Muscle of leg (tissue), 3 donors: ENCODE measurements at regions not wholly inside any gene's neighbourhood (a gene's known extent, or its start where the extent isn't known, plus 50 kb on each side); places are given as distances from the start of the nearest gene placed in this dataset.

Experiments
- DNase-seq: peaks from one replicate; pipeline ENCODE4 v3.0.0; 2013
- H3K27ac ChIP-seq: one replicate; pipeline ENCODE4 v1.5.1; 2013; ENCODE audit warnings: mild to moderate bottlenecking, low read length, control low read depth
- H3K27me3 ChIP-seq: one replicate; pipeline ENCODE4 v1.6.1; 2013; ENCODE audit warnings: low read length; ENCODE audit not compliant: control insufficient read depth, insufficient read depth
- H3K36me3 ChIP-seq: one replicate; pipeline ENCODE4 v1.6.1; 2013; ENCODE audit warnings: low read length; ENCODE audit not compliant: control insufficient read depth, insufficient read depth
- H3K4me1 ChIP-seq: one replicate; pipeline ENCODE4 v1.6.1; 2013; ENCODE audit warnings: low read length; ENCODE audit not compliant: control insufficient read depth, insufficient read depth
- H3K4me3 ChIP-seq: one replicate; pipeline ENCODE4 v1.5.1; 2013; ENCODE audit warnings: low read length, control low read depth
- H3K9me3 ChIP-seq: replicated peaks from 2 replicates; pipeline ENCODE4 v1.6.1; 2013; ENCODE audit warnings: low read depth, low read length; ENCODE audit not compliant: control insufficient read depth
- WGBS: methylation state at CpG from one replicate; pipeline ENCODE4 v1.1.5; 2013; ENCODE audit warnings: missing lambda C conversion rate; ENCODE audit not compliant: insufficient coverage; 5-methylcytosine and 5-hydroxymethylcytosine counted together

DNA sequence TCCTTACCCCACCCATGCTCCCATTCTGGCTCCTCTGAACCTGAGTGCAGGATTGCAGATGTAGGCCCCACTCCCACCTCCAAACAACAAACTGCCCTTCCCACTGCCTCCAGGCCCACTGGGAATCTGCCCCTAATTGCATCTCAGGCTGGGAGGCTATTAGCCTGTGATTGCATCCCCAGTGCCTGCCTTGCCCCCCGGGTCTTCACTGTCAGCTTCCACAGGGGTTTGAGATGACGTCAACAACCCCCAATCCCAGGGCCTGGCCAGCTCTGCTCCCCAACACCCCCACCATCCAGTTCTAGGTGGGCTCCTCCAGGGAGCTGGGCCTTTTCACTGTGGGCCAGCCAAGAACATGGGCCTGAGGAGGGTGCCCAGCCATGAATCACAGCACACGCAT, 91.5 kb downstream of the PCDH1 start:
- Histone ChIP-seq H3K27ac (no peak overlapping the region), H3K9me3 (no peaks in the 10 kb centered on the region), H3K4me3 (no peak overlapping the region), H3K4me1 (peaks cover 8% of the 10 kb centered on the region), H3K27me3 (peaks cover 4% of the 10 kb centered on the region), H3K36me3 (no peaks in the 10 kb centered on the region)
- no peak for DNase-seq
- WGBS: 35% methylated on average over 2 of the region's 3 CpGs

DNA sequence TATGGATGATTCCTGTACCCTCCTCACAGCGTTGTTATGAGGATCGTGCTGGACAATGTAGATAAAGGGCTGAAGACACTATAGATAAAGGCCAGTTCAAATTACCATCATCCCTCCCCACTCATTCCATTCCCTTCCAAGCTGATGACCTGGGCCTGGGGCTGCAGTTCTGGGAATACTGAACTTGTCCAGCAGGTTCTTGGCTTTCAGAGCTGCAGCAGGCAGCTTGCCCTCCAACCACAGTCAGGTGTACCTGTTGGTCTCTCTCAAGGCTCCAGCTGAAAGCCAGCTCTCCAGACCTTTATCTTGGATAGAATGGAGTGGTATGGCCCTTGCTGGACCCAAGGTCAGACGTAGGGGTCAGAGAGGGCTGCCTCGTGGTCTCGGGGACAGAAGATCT, 92.5 kb downstream of the PCDH1 start:
- no peak overlapping the region for H3K4me3 ChIP-seq
- peaks cover 5% of the 10 kb centered on the region for H3K27me3 ChIP-seq
- WGBS: 100% methylated on average over 1 of the region's 5 CpGs
- no peak for DNase-seq
- H3K36me3 ChIP-seq: no peaks in the 10 kb centered on the region
- H3K27ac ChIP-seq: no peak overlapping the region
- no peaks in the 10 kb centered on the region for H3K9me3 ChIP-seq
- peaks cover 12% of the 10 kb centered on the region for H3K4me1 ChIP-seq

- H3K36me3 ChIP-seq: no peaks in the 10 kb centered on the region
- H3K27ac ChIP-seq: no peak overlapping the region
- no CpG with 5 or more reads among the region's 4 CpGs for WGBS
- no peak for DNase-seq
- no peaks in the 10 kb centered on the region for H3K9me3 ChIP-seq
- H3K4me1 ChIP-seq: peaks cover 16% of the 10 kb centered on the region
- peaks cover 5% of the 10 kb centered on the region for H3K27me3 ChIP-seq
- no peak overlapping the region for H3K4me3 ChIP-seq
Measured at GRCh38 chr5:141785135-141785534, 93.1 kb downstream of the PCDH1 start.

DNA sequence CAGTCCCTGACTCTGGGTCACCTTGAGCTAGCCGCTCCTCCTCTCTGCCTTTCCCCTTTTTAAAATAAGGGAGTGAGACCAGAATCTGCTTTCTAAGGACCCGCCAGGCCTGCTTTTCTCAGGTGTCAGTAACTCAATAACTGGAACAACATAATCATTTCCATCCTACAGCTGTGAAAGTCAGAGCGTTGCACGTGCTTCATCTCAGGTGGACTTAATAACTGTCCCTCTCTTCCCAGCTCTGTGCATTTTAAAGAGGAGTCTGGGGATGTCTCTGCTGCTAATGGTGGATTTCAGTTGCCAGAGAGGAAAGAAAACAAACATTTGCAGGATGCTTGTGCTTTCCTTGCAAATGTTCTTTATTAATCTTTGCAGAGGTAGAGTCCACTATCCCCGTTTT, 93.7 kb downstream of the PCDH1 start:
- H3K36me3 ChIP-seq: no peaks in the 10 kb centered on the region
- H3K27ac ChIP-seq: no peak overlapping the region
- peaks cover 21% of the 10 kb centered on the region for H3K4me1 ChIP-seq
- 50% methylated on average over 3 of the region's 5 CpGs for WGBS
- no peaks in the 10 kb centered on the region for H3K9me3 ChIP-seq
- no peak overlapping the region for H3K4me3 ChIP-seq
- DNase-seq: peak; percentile 36
- peaks cover 3% of the 10 kb centered on the region for H3K27me3 ChIP-seq

DNA sequence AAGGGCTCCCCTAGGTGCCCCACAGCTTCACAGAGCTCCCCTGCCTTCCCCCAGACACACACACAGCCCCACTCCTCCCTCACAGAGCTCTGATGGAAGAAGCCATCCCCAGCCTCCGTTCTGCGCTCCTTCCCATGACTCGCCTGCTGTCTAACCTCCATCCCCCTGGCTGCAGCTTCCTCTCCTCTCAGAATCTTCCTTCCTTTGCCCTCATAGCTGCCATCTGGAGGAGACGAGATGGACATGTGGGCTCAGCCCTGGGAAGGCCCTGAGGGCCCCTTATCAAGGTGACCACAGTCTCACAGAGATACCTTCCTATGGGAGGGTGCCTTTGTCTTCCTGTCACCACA, 94.3 kb downstream of the PCDH1 start:
- DNase-seq: no peak
- H3K36me3 ChIP-seq: no peaks in the 10 kb centered on the region
- H3K27ac ChIP-seq: no peak overlapping the region
- H3K9me3 ChIP-seq: no peaks in the 10 kb centered on the region
- no peak overlapping the region for H3K4me3 ChIP-seq
- WGBS: 60% methylated on average over 1 of the region's 4 CpGs
- H3K4me1 ChIP-seq: peaks cover 25% of the 10 kb centered on the region
- H3K27me3 ChIP-seq: peaks cover 3% of the 10 kb centered on the region

- WGBS: 72% methylated on average over 17 of the region's 17 CpGs
- H3K27ac ChIP-seq: no peak overlapping the region
- no peak for DNase-seq
Measured at GRCh38 chr5:141783005-141783946, 94.9 kb downstream of the PCDH1 start.

DNA sequence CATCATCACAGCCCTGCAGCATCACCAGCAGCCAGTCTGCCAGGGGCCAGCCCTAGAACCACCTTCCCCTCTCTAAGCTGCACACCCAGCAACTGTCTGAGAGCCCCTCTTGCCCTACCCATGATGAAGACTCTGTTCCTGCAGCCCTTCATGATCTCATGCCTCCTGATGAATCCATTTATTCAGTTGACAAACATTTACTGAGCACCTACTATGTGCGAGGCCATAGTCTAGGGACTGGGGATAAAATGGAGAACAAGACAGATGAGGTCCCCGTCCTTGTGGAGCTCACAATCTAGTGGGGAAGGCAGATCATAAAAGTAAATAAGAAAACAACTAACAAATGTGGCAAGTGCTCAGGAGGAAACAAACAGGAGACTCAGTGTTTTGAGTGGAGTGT, 96.3 kb downstream of the PCDH1 start:
- no peaks in the 10 kb centered on the region for H3K9me3 ChIP-seq
- H3K27ac ChIP-seq: no peak overlapping the region
- peaks cover 3% of the 10 kb centered on the region for H3K27me3 ChIP-seq
- H3K36me3 ChIP-seq: no peaks in the 10 kb centered on the region
- H3K4me3 ChIP-seq: no peak overlapping the region
- WGBS: 80% methylated on average over 2 of the region's 2 CpGs
- H3K4me1 ChIP-seq: peaks cover 21% of the 10 kb centered on the region
- DNase-seq: no peak

More at GRCh38 chr5:141783005-141783946, 94.9 kb downstream of the PCDH1 start:
- Histone ChIP-seq H3K27me3 (peaks cover 3% of the 10 kb centered on the region), H3K4me3 (no peak overlapping the region), H3K9me3 (no peaks in the 10 kb centered on the region), H3K36me3 (no peaks in the 10 kb centered on the region), H3K4me1 (peaks cover 24% of the 10 kb centered on the region)

DNA sequence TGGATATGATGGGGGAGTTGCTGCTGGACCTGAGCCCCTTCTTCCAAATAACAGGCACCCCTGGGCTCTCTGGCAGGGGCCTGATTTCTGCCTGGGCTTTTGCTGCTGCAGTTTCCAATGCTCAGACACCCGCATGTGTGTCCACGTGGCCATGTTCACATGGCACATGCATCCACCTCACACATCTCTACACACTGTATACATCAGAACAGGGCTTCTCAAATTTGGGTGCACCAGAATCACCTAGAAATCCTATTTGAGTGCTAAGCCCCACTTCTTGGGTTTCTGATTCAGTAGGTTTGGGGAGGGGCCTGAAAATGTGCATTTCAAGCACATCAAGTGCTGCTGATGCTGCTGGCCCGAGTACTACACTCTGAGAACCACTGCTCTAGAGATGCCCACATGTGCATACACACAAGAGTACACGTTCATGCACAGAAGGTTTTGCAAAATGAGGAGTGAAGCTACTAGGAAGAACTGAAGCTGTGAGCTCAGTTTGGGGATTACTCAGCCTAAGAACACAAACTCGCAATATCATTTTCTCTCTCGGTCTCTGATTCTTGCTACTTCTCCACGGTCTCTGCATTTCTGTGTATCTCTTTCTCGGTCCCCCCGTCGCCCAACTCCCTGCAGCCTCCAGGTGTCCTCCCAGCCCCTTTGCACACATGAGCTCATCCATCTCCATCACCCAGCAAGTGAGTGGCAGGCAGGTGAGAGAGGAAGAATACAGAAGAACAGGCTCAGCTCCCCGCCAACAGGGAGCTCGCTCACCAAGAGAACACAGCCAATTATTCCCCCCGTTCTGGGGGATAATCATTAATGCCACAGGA, 97.0 kb downstream of the PCDH1 start:
- H3K36me3 ChIP-seq: no peaks in the 10 kb centered on the region

GRCh38 chr5:141780240-141780951, 97.8 kb downstream of the PCDH1 start:
- no peak overlapping the region for H3K4me3 ChIP-seq
- no peak overlapping the region for H3K27ac ChIP-seq
- H3K4me1 ChIP-seq: peaks cover 21% of the 10 kb centered on the region
- H3K27me3 ChIP-seq: peaks cover 3% of the 10 kb centered on the region
- no peak for DNase-seq
- no peaks in the 10 kb centered on the region for H3K9me3 ChIP-seq
- H3K36me3 ChIP-seq: no peaks in the 10 kb centered on the region
- 50% methylated on average over 7 of the region's 10 CpGs for WGBS

More for the DNA sequence above, 97.0 kb downstream of the PCDH1 start:
- Histone ChIP-seq H3K27me3 (peaks cover 3% of the 10 kb centered on the region), H3K27ac (no peak overlapping the region), H3K9me3 (no peaks in the 10 kb centered on the region), H3K4me3 (no peak overlapping the region), H3K4me1 (peaks cover 21% of the 10 kb centered on the region)
- 60% methylated on average over 2 of the region's 13 CpGs for WGBS
- no peak for DNase-seq
